GM19463 (cell line): ENCODE measurements at regions not wholly inside any gene's neighbourhood (a gene's known extent, or its start where the extent isn't known, plus 50 kb on each side); places are given as distances from the start of the nearest gene placed in this dataset.
"Not testable (repeated sequence)": the region's sequence is repeated elsewhere in the genome, so short reads cannot be mapped to it uniquely, and the experiment has no call there.

Experiments
- ATAC-seq: cut with Tn5 transposase; IDR thresholded peaks from one replicate; pipeline ENCODE4 v1.9.1; 2021; ENCODE audit warnings: mild to moderate bottlenecking, moderate library complexity; ENCODE audit not compliant: unreplicated experiment

DNA sequence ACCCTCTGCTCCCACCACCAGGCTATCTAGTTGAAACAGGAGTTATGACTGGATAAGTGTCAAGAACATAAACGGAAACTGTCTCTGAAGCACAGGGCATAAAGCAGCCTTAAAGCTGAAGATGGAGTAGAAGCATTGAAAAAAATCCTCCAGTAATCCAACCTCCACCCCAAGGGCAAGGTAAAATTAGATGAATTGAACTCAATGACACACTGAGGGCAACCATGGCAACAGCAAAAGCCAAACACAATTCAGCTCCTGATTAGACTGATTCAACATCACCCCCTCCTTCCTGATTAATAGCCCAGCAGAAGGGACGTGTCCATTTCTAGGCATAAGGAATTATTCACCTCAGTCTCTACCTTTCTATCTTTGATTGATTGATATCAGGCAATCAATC, 183.2 kb upstream of the MAP3K1 start:
- ATAC-seq: no peak

GRCh38 chr5:56631719-56632118, 183.6 kb upstream of the MAP3K1 start:
- no peak for ATAC-seq

GRCh38 chr5:56628616-56629015, 186.7 kb upstream of the MAP3K1 start:
- ATAC-seq: not testable (repeated sequence)

DNA sequence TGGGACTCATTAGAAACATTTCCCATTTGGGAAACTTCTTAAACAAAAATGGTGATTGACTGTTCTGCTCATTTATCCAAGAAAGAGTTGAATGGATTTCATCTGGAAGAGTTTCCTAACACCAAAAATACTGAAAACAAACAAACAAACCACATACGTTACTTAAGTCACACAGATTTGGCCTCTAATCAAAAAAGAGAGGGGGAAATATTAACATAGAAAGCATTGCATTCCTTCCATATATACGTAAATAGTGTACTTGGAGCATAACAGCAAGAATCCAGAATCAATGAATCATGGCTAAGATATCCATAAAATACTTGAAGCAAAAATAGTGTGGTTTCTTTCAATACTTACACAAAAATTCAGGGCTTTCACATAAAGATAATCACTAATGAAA, 189.8 kb upstream of the MAP3K1 start:
- no peak for ATAC-seq

DNA sequence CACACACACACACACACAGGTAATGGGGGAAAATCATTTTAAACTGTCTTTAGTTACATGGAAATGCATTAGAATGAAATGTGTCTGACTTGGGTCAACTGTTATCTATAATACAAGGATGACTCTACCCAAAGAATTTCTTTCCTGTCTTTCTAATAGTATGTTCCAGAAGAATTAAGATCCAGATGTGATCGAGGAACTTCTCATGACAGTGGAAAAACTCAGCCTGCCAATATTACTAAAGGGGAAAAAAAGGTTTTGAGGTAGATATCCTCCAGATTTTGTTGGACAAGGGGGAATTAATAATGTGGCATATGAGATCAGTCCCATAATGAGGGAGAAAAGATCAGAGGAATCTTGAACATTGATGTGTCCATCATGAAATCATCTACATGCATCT, 190.6 kb upstream of the MAP3K1 start:
- no peak for ATAC-seq

DNA sequence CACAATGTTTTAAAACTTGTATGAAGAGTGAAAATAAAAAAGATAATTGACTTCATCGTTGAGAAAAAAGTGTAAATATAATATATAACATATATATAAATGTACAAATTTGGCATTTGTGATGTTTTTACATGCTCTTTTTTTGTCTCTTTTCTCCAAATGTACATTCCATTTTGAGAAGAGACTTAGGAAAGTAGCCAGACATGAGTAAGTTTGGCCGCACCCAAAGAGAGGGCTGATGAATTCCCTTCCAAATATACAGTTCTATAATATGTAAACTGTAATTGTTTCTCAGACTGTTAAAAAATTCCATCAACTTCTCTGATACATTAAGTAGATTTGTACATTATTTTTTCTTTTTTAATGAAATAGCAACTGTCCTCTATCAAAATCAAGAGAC, 193.2 kb upstream of the MAP3K1 start:
- no peak for ATAC-seq

- ATAC-seq: no peak
Observed at GRCh38 chr5:56620903-56621677, 194.3 kb upstream of the MAP3K1 start.

GRCh38 chr5:56617998-56618397, 197.4 kb upstream of the MAP3K1 start:
- no peak for ATAC-seq

DNA sequence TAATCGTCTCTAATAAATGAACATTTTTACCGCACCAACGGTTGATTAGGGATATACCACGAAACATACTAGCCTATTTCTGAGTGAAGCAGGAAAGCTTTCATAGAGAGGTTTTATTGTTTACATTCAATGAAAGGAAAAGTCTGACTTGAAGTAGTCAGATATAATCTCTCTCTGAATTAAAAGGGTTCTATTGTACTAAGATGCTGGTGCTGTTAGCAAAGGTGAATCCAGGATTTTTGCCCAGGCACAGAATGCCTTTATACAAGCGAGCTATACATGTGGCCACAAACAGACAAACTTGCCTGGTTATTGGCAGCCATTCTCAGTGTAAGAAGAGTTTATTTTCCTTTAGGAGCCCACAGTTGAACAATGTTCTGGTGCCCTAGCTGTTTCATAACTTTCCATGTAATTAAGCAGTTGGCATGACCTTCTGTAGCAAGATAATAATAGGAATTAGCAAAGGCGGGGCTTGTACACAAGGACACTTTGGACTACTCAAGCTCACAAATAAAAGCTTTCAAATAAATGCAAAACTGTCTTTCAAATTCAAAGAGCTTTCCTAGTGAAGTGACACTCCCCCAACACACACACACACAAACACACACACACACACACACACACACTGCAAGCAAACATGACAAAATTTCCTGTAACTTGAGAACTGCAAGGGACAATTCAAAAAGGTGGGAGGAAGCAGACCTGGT, 198.7 kb upstream of the MAP3K1 start:
- ATAC-seq: no peak

- ATAC-seq: no peak
Observed at GRCh38 chr5:56615361-56616153, 199.8 kb upstream of the MAP3K1 start.

DNA sequence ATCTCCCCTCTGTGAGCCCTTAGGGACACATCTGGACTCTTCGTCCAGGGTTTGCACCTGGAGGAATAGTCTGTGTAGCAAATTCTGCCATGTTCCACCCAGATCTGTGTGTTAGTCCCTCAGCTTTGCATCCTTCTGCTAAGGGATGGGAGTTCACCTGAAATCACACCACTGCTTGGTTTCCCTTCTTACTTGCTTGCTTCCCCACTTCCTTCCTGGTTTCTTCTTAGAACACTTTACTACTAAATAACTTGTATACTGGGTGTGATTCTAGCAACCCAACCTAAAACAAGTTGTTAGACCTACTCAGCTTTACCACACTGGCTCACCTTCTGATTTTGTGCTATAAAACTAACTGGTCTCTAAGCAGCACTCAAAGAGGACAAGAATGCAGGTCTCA, 202.6 kb upstream of the MAP3K1 start:
- ATAC-seq: no peak

- no peak for ATAC-seq
Observed at GRCh38 chr5:56612353-56612752, 203.0 kb upstream of the MAP3K1 start.

GRCh38 chr5:56610093-56610698, 205.2 kb upstream of the MAP3K1 start:
- no peak for ATAC-seq

DNA sequence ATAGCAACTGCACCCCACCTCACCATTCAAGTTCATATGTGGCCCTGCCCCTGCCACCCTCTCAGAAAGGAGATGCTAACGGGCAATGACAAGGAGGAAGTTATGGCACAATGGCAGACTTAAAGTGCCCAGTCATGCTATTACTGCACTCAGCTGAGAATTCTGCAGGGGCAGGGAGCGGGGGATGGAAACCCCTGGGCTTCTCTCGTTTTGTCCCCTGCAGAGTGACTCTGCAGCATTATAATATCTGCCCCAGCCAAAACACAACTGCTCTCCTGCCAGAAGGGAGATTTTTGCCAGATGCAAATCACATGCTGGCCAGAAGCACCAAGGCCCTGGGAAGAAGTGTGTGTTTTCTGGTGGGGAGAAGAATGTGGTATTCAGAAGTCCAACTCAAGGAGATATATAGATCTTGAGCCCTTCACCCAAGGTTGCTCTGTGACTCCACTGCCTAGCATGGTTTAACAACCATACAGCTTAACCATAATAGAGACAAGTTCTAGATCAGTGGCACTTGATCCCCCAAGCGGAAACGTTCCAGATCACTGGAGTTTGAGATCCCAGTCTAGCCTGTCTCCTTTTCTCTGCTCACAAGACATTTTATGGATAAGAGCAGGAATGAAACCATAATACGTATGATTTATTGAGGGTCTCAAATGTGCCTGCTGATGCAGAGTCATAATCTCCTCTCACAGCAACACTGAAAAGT, 207.0 kb upstream of the MAP3K1 start:
- ATAC-seq: no peak

GRCh38 chr5:56607551-56607950, 207.8 kb upstream of the MAP3K1 start:
- ATAC-seq: no peak

DNA sequence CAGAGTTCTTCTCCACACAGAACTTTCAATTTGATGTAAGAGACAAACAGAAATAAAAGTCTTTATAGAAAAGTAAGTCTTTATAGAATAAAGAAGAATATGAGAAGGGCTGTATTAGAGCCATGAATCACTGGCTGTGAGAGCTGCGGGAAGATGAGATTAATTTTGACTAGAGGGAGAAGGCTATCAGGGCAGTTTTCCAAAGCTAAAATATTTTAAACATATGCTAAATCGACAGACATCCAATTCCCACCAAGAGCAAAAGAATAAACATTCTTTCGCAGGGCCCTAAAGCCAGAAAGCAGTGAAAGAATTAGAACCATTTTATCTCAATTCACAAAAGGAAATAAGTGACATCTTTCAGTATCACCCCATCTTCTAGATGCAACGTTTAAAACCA, 208.3 kb upstream of the MAP3K1 start:
- ATAC-seq: no peak

- ATAC-seq: no peak
Observed at GRCh38 chr5:56606192-56606591, 209.2 kb upstream of the MAP3K1 start.

- ATAC-seq: no peak
Observed at GRCh38 chr5:56605231-56605630, 210.1 kb upstream of the MAP3K1 start.

DNA sequence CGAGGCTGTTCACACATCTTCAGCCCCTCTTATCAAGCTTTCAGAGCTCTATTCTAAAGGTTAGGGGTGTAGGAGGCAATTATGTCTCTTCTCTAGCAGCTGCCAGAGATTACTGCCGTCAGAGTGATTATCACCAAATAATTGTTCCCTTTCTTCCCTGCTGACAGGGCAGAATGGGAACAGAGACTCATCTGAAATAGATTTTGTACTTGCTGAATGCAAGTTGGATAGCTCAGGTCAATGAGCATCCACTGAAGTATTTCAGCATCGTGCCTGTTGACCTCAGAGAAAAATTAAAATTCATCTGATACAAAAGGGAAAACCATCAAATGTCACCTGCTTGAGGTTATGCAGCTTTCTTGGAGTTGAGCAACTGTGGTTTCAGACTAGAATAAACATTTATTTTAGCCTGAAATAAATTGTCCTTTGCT, 213.7 kb upstream of the MAP3K1 start:
- ATAC-seq: no peak

DNA sequence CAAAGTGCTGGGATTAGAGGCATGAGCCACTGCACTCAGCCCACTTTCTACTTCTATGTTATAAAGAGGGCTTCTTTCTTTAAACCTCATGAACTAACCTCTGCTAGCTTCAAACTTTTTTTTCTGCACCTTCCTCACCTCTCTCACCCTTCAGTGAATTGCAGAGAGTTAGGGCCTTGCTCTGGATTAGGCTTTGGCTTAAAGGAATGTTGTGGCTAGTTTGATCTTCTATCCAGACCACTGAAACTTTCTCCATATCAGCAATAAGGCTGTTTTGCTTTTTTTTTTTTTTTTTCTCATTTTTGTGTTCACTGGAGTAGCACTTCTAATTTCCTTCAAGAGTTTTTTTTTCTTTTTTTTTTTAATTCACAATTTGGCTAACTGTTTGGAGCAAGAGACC, 216.4 kb upstream of the MAP3K1 start:
- ATAC-seq: no peak

DNA sequence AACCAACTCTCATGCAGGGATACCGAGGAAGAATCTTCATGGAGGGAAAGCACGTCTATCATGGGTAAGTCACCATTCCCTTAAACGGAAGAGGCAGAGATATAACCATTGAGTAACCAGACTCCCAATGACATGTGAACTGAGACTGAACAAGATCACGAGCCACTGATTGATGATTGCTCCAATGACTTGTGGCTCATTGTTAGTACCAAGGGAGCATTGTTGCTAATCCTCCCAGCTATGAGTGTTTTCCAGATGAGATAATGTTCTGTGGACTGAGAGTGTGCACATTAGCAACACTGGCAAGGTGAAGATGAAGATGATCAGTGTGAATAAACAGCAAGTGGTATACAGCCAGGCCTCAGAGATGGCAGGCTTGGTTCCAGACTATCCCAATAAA, 219.2 kb upstream of the MAP3K1 start:
- ATAC-seq: no peak
